ENCODE measurements at regions not wholly inside any gene's neighbourhood (a gene's known extent, or its start where the extent isn't known, plus 50 kb on each side); places are given as distances from the start of the nearest gene placed in this dataset.

DNA sequence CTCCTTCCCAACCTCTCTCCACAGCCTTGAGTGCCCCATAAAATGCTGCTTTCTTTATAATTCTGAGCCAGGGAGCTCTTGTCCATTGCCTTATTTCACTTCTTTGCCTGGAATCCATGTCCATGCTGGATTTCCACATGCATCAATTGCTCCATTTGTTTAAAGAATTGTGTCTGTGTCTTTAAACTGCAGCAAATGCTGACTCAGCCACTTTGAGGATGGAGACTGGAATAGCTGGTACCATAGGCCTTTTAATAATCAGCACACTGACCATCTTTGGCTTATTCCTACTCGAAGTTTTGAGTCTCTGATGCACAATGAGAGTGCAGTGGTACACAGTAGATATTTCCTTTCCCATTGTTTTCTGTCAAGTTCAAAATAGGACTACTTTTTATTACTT, 318.8 kb downstream of the LRIG3 start:
- TF ChIP-seq, protein P1, sequence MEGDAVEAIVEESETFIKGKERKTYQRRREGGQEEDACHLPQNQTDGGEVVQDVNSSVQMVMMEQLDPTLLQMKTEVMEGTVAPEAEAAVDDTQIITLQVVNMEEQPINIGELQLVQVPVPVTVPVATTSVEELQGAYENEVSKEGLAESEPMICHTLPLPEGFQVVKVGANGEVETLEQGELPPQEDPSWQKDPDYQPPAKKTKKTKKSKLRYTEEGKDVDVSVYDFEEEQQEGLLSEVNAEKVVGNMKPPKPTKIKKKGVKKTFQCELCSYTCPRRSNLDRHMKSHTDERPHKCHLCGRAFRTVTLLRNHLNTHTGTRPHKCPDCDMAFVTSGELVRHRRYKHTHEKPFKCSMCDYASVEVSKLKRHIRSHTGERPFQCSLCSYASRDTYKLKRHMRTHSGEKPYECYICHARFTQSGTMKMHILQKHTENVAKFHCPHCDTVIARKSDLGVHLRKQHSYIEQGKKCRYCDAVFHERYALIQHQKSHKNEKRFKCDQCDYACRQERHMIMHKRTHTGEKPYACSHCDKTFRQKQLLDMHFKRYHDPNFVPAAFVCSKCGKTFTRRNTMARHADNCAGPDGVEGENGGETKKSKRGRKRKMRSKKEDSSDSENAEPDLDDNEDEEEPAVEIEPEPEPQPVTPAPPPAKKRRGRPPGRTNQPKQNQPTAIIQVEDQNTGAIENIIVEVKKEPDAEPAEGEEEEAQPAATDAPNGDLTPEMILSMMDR (IDR thresholded peaks at IDR 0.05; ENCODE audit: low read length), result no peak
- TF ChIP-seq EZH2 (IDR thresholded peaks at IDR 0.05; ENCODE audit: borderline replicate concordance, low read length), result no peak
- Histone ChIP-seq H2AFZ (ENCODE audit: low read length) (no peak overlapping the region), H3F3A (ENCODE audit: insufficient read depth, low read length) (no peaks in the 10 kb centered on the region), H3K9ac (ENCODE audit: low read length) (no peak overlapping the region), H3K4me3 (ENCODE audit: low read depth, low read length, poor library complexity, severe bottlenecking) (no peak overlapping the region), H4K20me1 (ENCODE audit: insufficient read depth, low read length) (no peaks in the 10 kb centered on the region), H3K9me2 (ENCODE audit: low read depth, low read length) (no peaks in the 10 kb centered on the region), H3K36me3 (ENCODE audit: insufficient read depth, low read length) (no peaks in the 10 kb centered on the region), H3K27ac (ENCODE audit: low read depth, low read length, poor library complexity, severe bottlenecking) (no peak overlapping the region), H3K79me2 (ENCODE audit: insufficient read depth, low read length) (no peaks in the 10 kb centered on the region), H3K9me3 (ENCODE audit: low read length) (no peaks in the 10 kb centered on the region), H3K27me3 (ENCODE audit: insufficient read depth, low read length) (no peaks in the 10 kb centered on the region), H3K4me2 (ENCODE audit: low read length) (no peak overlapping the region), H3K4me1 (ENCODE audit: insufficient read depth, low read length, severe bottlenecking) (no peaks in the 10 kb centered on the region)

DNA sequence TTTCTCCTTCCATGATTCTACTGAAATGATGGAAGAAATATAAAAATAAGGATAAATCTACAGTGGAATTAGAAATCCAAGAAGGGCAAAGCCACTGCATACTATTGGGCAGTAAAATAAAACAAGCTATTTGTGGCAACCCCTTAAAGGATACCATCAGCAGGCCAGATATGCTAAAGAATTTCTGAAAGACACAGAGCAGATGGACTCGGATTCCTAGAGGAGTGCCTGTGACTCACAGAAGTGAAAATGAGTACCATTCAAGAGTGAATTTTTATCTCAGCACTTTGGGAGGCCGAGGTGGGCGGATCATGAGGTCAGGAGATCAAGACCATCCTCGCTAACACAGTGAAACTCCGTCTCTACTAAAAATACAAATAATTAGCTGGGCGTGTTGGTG, 318.1 kb downstream of the LRIG3 start:
- no peaks in the 10 kb centered on the region for H3K27me3 ChIP-seq (ENCODE audit: insufficient read depth, low read length)
- H3F3A ChIP-seq (ENCODE audit: insufficient read depth, low read length), result no peaks in the 10 kb centered on the region
- no peaks in the 10 kb centered on the region for H3K4me1 ChIP-seq (ENCODE audit: insufficient read depth, low read length, severe bottlenecking)
- H3K36me3 ChIP-seq (ENCODE audit: insufficient read depth, low read length), result no peaks in the 10 kb centered on the region
- H3K27ac ChIP-seq (ENCODE audit: low read depth, low read length, poor library complexity, severe bottlenecking), result no peak overlapping the region
- no peak overlapping the region for H2AFZ ChIP-seq (ENCODE audit: low read length)
- H3K9me3 ChIP-seq (ENCODE audit: low read length), result no peaks in the 10 kb centered on the region
- H4K20me1 ChIP-seq (ENCODE audit: insufficient read depth, low read length), result no peaks in the 10 kb centered on the region
- no peak overlapping the region for H3K4me2 ChIP-seq (ENCODE audit: low read length)
- no peaks in the 10 kb centered on the region for H3K9me2 ChIP-seq (ENCODE audit: low read depth, low read length)
- TF ChIP-seq, protein P1 (IDR thresholded peaks at IDR 0.05; ENCODE audit: low read length), result no peak
- no peak for TF ChIP-seq EZH2 (IDR thresholded peaks at IDR 0.05; ENCODE audit: borderline replicate concordance, low read length)
- no peak overlapping the region for H3K4me3 ChIP-seq (ENCODE audit: low read depth, low read length, poor library complexity, severe bottlenecking)
- no peaks in the 10 kb centered on the region for H3K79me2 ChIP-seq (ENCODE audit: insufficient read depth, low read length)
- no peak overlapping the region for H3K9ac ChIP-seq (ENCODE audit: low read length)

DNA sequence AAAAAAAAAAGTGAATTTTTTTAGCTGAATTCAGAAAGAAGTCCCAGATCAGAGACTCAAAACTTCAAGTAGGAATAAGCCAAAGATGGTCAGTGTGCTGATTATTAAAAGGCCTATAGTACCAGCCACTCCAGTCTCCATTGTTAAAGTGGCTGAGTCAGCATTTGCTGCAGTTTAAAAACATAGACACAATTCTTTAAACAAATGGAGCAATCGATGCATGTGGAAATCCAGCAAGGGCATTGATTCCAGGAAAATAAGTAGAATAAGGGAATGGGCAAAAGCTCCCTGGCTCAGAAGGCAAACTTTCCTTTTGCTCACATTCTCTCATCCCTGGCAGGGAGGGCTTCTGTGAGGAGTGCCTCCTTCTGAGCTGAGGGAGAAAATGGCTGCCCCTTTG, 317.6 kb downstream of the LRIG3 start:
- H3K4me1 ChIP-seq (ENCODE audit: insufficient read depth, low read length, severe bottlenecking), result no peaks in the 10 kb centered on the region
- no peaks in the 10 kb centered on the region for H3K9me2 ChIP-seq (ENCODE audit: low read depth, low read length)
- no peak overlapping the region for H3K9ac ChIP-seq (ENCODE audit: low read length)
- no peaks in the 10 kb centered on the region for H3K79me2 ChIP-seq (ENCODE audit: insufficient read depth, low read length)
- H3K27me3 ChIP-seq (ENCODE audit: insufficient read depth, low read length), result no peaks in the 10 kb centered on the region
- no peak overlapping the region for H3K4me2 ChIP-seq (ENCODE audit: low read length)
- no peak overlapping the region for H3K27ac ChIP-seq (ENCODE audit: low read depth, low read length, poor library complexity, severe bottlenecking)
- H4K20me1 ChIP-seq (ENCODE audit: insufficient read depth, low read length), result no peaks in the 10 kb centered on the region
- no peaks in the 10 kb centered on the region for H3K36me3 ChIP-seq (ENCODE audit: insufficient read depth, low read length)
- H3F3A ChIP-seq (ENCODE audit: insufficient read depth, low read length), result no peaks in the 10 kb centered on the region
- no peaks in the 10 kb centered on the region for H3K9me3 ChIP-seq (ENCODE audit: low read length)
- no peak for TF ChIP-seq EZH2 (IDR thresholded peaks at IDR 0.05; ENCODE audit: borderline replicate concordance, low read length)
- TF ChIP-seq, protein P1 (IDR thresholded peaks at IDR 0.05; ENCODE audit: low read length), result no peak
- no peak overlapping the region for H3K4me3 ChIP-seq (ENCODE audit: low read depth, low read length, poor library complexity, severe bottlenecking)
- no peak overlapping the region for H2AFZ ChIP-seq (ENCODE audit: low read length)
